IMR-90 (cell line): ENCODE measurements at regions not wholly inside any gene's neighbourhood (a gene's known extent, or its start where the extent isn't known, plus 50 kb on each side); places are given as distances from the start of the nearest gene placed in this dataset.

ENCODE experiments used
- BHLHE40 ChIP-seq: fragments of 150-350 bp; IDR thresholded peaks from 2 replicates; pipeline ENCODE4 v1.6.1; 2016; ENCODE audit warnings: mild to moderate bottlenecking, low read depth, low read length
- CEBPB ChIP-seq: IDR thresholded peaks from 2 replicates; pipeline ENCODE4 v1.6.1; 2012; ENCODE audit warnings: low read depth, low read length, improper control_type of control experiment
- CHD1 ChIP-seq: IDR thresholded peaks from 2 replicates; pipeline ENCODE4 v1.6.1; 2012; ENCODE audit warnings: low read depth, low read length, improper control_type of control experiment
- FOS ChIP-seq: fragments of 150-350 bp; IDR thresholded peaks from 2 replicates; pipeline ENCODE4 v1.6.1; 2016; ENCODE audit warnings: low read depth, low read length
- MAFK ChIP-seq: IDR thresholded peaks from 2 replicates; pipeline ENCODE4 v1.6.1; 2012; ENCODE audit warnings: low read depth, low read length, improper control_type of control experiment
- MXI1 ChIP-seq: IDR thresholded peaks from 2 replicates; pipeline ENCODE4 v1.6.1; 2012; ENCODE audit warnings: low read depth, mild to moderate bottlenecking, low read length, moderate library complexity, borderline replicate concordance
- NFE2L2 ChIP-seq: fragments of 150-350 bp; IDR thresholded peaks from 2 replicates; pipeline ENCODE4 v1.6.1; 2016; ENCODE audit warnings: low read depth, mild to moderate bottlenecking, low read length
- POLR2A ChIP-seq: IDR thresholded peaks from 2 replicates; pipeline ENCODE4 v1.6.1; 2012; ENCODE audit warnings: mild to moderate bottlenecking, low read depth, low read length
- RAD21 ChIP-seq: IDR thresholded peaks from 2 replicates; pipeline ENCODE4 v1.6.1; 2012; ENCODE audit warnings: low read length, improper control_type of control experiment
- RFX5 ChIP-seq: IDR thresholded peaks from 2 replicates; pipeline ENCODE4 v1.8.0; 2012; ENCODE audit warnings: low read depth, mild to moderate bottlenecking, low read length, moderate library complexity
- SMC3 ChIP-seq: fragments of 150-350 bp; IDR thresholded peaks from 2 replicates; pipeline ENCODE4 v1.6.1; 2016; ENCODE audit warnings: low read depth, mild to moderate bottlenecking, antibody characterized with exemption, low read length, moderate library complexity
- TF ChIP-seq, protein P1 (sequence below): conservative IDR thresholded peaks from 2 replicates; pipeline ENCODE4 v1.5.1; 2012; ENCODE audit warnings: mild to moderate bottlenecking, low read depth, low read length, improper control_type of control experiment
- TF ChIP-seq, protein P2 (sequence below): fragments of 150-350 bp; IDR thresholded peaks from 2 replicates; pipeline ENCODE4 v1.6.1; 2016; ENCODE audit warnings: low read depth, mild to moderate bottlenecking, low read length, moderate library complexity, borderline replicate concordance
- TF ChIP-seq, protein P3 (sequence below): fragments of 150-350 bp; IDR thresholded peaks from 2 replicates; pipeline ENCODE4 v1.6.1; 2017; ENCODE audit warnings: mild to moderate bottlenecking, antibody characterized with exemption, low read length, low read depth

DNA sequence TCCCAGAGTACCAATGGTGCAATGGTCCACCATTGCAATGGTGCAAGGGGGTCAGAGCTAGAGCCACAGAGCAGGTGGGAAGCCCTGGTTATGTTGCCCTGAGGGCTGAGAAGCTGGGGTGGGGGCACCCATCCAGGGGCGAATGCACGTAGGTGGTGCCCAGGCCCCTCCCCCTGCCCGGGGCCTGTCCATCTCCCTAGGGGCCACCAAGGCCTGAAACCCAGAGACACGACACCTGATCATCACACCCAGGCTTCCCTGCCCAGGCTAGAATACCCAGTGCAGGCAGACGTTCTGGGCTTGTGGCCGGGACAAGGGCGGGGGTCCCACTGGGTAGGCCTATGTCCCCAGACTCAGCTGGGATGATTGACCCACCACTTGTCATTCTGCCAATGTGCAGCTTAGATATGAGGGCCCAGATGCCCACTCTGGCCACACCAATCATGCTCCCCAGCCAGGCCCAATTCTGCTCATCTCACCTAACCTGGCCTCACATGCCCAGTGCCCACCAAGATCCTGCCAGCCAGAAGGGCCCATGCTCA is 83.2 kb downstream of the ALG10 start:
- TF ChIP-seq POLR2A (no peak), CHD1 (no peak), SMC3 (no peak), RAD21 (no peak), MXI1 (no peak), CEBPB (no peak), FOS (no peak), BHLHE40 (no peak), NFE2L2 (no peak), RFX5 (no peak), MAFK (no peak)
- TF ChIP-seq, protein P1, sequence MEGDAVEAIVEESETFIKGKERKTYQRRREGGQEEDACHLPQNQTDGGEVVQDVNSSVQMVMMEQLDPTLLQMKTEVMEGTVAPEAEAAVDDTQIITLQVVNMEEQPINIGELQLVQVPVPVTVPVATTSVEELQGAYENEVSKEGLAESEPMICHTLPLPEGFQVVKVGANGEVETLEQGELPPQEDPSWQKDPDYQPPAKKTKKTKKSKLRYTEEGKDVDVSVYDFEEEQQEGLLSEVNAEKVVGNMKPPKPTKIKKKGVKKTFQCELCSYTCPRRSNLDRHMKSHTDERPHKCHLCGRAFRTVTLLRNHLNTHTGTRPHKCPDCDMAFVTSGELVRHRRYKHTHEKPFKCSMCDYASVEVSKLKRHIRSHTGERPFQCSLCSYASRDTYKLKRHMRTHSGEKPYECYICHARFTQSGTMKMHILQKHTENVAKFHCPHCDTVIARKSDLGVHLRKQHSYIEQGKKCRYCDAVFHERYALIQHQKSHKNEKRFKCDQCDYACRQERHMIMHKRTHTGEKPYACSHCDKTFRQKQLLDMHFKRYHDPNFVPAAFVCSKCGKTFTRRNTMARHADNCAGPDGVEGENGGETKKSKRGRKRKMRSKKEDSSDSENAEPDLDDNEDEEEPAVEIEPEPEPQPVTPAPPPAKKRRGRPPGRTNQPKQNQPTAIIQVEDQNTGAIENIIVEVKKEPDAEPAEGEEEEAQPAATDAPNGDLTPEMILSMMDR = no peak
- TF ChIP-seq, protein P2, sequence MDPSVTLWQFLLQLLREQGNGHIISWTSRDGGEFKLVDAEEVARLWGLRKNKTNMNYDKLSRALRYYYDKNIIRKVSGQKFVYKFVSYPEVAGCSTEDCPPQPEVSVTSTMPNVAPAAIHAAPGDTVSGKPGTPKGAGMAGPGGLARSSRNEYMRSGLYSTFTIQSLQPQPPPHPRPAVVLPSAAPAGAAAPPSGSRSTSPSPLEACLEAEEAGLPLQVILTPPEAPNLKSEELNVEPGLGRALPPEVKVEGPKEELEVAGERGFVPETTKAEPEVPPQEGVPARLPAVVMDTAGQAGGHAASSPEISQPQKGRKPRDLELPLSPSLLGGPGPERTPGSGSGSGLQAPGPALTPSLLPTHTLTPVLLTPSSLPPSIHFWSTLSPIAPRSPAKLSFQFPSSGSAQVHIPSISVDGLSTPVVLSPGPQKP = no peak
- TF ChIP-seq, protein P3, sequence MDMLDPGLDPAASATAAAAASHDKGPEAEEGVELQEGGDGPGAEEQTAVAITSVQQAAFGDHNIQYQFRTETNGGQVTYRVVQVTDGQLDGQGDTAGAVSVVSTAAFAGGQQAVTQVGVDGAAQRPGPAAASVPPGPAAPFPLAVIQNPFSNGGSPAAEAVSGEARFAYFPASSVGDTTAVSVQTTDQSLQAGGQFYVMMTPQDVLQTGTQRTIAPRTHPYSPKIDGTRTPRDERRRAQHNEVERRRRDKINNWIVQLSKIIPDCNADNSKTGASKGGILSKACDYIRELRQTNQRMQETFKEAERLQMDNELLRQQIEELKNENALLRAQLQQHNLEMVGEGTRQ = no peak
